ENCODE measurements at regions not wholly inside any gene's neighbourhood (a gene's known extent, or its start where the extent isn't known, plus 50 kb on each side); places are given as distances from the start of the nearest gene placed in this dataset.
"Not testable (repeated sequence)": the region's sequence is repeated elsewhere in the genome, so short reads cannot be mapped to it uniquely, and the experiment has no call there.

GRCh38 chr13:80177327-80177726 is 163.6 kb downstream of the SPRY2 start:
- DNase-seq (ENCODE audit: low read depth): peak; percentile 42

- DNase-seq (ENCODE audit: low read depth): peak; percentile 14
Measured at GRCh38 chr13:80173224-80173623, 167.7 kb downstream of the SPRY2 start.

GRCh38 chr13:80171096-80171495 is 169.8 kb downstream of the SPRY2 start:
- DNase-seq (ENCODE audit: low read depth): peak; percentile 85

GRCh38 chr13:80168089-80168850 is 172.7 kb downstream of the SPRY2 start:
- DNase-seq (ENCODE audit: low read depth): peak; percentile 34

GRCh38 chr13:80166352-80166751 is 174.6 kb downstream of the SPRY2 start:
- DNase-seq (ENCODE audit: low read depth): no peak

- no peak for DNase-seq (ENCODE audit: low read depth)
Measured at GRCh38 chr13:80164462-80164861, 176.5 kb downstream of the SPRY2 start.

GRCh38 chr13:80161896-80162295 is 179.0 kb downstream of the SPRY2 start:
- no peak for DNase-seq (ENCODE audit: low read depth)

- no peak for DNase-seq (ENCODE audit: low read depth)
Measured at GRCh38 chr13:80161219-80161618, 179.7 kb downstream of the SPRY2 start.

- no peak for DNase-seq (ENCODE audit: low read depth)
Measured at GRCh38 chr13:80160110-80160509, 180.8 kb downstream of the SPRY2 start.

GRCh38 chr13:80157261-80157932 is 183.5 kb downstream of the SPRY2 start:
- no peak for DNase-seq (ENCODE audit: low read depth)

- not testable (repeated sequence) for DNase-seq (ENCODE audit: low read depth)
Measured at GRCh38 chr13:80152142-80152541, 188.8 kb downstream of the SPRY2 start.

- no peak for DNase-seq (ENCODE audit: low read depth)
Measured at GRCh38 chr13:80151016-80151415, 189.9 kb downstream of the SPRY2 start.

- no peak for DNase-seq (ENCODE audit: low read depth)
Measured at GRCh38 chr13:80149736-80150135, 191.2 kb downstream of the SPRY2 start.

GRCh38 chr13:80145171-80145690 is 195.7 kb downstream of the SPRY2 start:
- no peak for DNase-seq (ENCODE audit: low read depth)

GRCh38 chr13:80144493-80144892 is 196.4 kb downstream of the SPRY2 start:
- DNase-seq (ENCODE audit: low read depth): no peak

GRCh38 chr13:80141123-80141849 is 199.6 kb downstream of the SPRY2 start:
- DNase-seq (ENCODE audit: low read depth): peak; percentile 48

GRCh38 chr13:80140685-80141084 is 200.2 kb downstream of the SPRY2 start:
- no peak for DNase-seq (ENCODE audit: low read depth)

GRCh38 chr13:80139196-80139595 is 201.7 kb downstream of the SPRY2 start:
- no peak for DNase-seq (ENCODE audit: low read depth)

- no peak for DNase-seq (ENCODE audit: low read depth)
Measured at GRCh38 chr13:80137994-80138393, 202.9 kb downstream of the SPRY2 start.

GRCh38 chr13:80134346-80134745 is 206.6 kb downstream of the SPRY2 start:
- DNase-seq (ENCODE audit: low read depth): no peak

GRCh38 chr13:80133631-80134261 is 207.2 kb downstream of the SPRY2 start:
- no peak for DNase-seq (ENCODE audit: low read depth)

Measured in M059J (cell line).